SK-N-SH (cell line): ENCODE measurements at regions not wholly inside any gene's neighbourhood (a gene's known extent, or its start where the extent isn't known, plus 50 kb on each side); places are given as distances from the start of the nearest gene placed in this dataset.

Experiments used
- CTCF ChIA-PET: fragments of 300-600, 350-600 bp; formaldehyde crosslinking; extraction: SDS; loops from one replicate; lab custom pipeline; 2021; lab: Yijun Ruan, JAX
- POLR2A ChIA-PET: fragments of 350-600 bp; sonication (Branson Sonifier 250); formaldehyde crosslinking; extraction: SDS; loops from one replicate; lab custom pipeline; 2020; ENCODE audit warnings: antibody characterized with exemption, inconsistent platforms; lab: Yijun Ruan, JAX
- DNase-seq: peaks from one replicate; pipeline ENCODE4 v3.0.0; 2012
- H2AFZ ChIP-seq: fragments of 200-600 bp; sonication (generic); 2 replicates; pipeline ENCODE4 v1.8.1; 2016; ENCODE audit warnings: antibody characterized with exemption, mild to moderate bottlenecking, low read depth
- H3F3A ChIP-seq: fragments of 200-600 bp; sonication (generic); replicated peaks from 2 replicates; pipeline ENCODE3; 2016; ENCODE audit warnings: antibody characterized with exemption, mild to moderate bottlenecking; ENCODE audit not compliant: insufficient read depth
- H3K27ac ChIP-seq, 2 experiments: fragments of 200-500 bp in 1 of 2; fragments of 200-600 bp in 1 of 2; sonication (Bioruptor generic) in 1 of 2; sonication (generic), shearing (Covaris generic) in 1 of 2; 2 replicates each; pipeline versions ENCODE4 v1.5.1 to v1.6.1; 2014 to 2016; ENCODE audit warnings: low read depth in 2 of 2, inconsistent platforms in 1 of 2, low read length in 1 of 2, mild to moderate bottlenecking in 1 of 2, mixed read lengths in 1 of 2
- H3K27me3 ChIP-seq: fragments of 200-600 bp; sonication (generic), shearing (Covaris generic); 2 replicates; pipeline ENCODE4 v1.6.1; 2016; ENCODE audit warnings: mixed run types; ENCODE audit not compliant: insufficient read depth
- H3K36me3 ChIP-seq, 2 experiments: fragments of 200-500 bp in 1 of 2; fragments of 200-600 bp in 1 of 2; sonication (Bioruptor generic) in 1 of 2; sonication (generic) in 1 of 2; replicated peaks in 1 of 2; 2 replicates each; pipeline versions ENCODE3 to v1.5.1; 2014 to 2016; ENCODE audit warnings: low read length in 1 of 2, mild to moderate bottlenecking in 1 of 2; ENCODE audit not compliant: insufficient read depth in 2 of 2, control insufficient read depth in 1 of 2
- H3K4me1 ChIP-seq, 2 experiments: fragments of 200-500 bp in 1 of 2; fragments of 200-600 bp in 1 of 2; sonication (Bioruptor generic) in 1 of 2; sonication (generic), shearing (Covaris generic) in 1 of 2; 2 replicates each; pipeline versions ENCODE4 v1.5.1 to v1.6.1; 2014 to 2016; ENCODE audit warnings: low read depth in 1 of 2, low read length in 1 of 2, mixed run types in 1 of 2; ENCODE audit not compliant: insufficient read depth in 2 of 2, control insufficient read depth in 1 of 2
- H3K4me2 ChIP-seq: fragments of 200-600 bp; sonication (generic), shearing (Covaris generic); 2 replicates; pipeline ENCODE4 v1.6.1; 2017; ENCODE audit warnings: mixed run types
- H3K4me3 ChIP-seq, 2 experiments: fragments of 200-500 bp in 1 of 2; fragments of 200-600 bp in 1 of 2; sonication (Bioruptor generic) in 1 of 2; sonication (generic), shearing (Covaris generic) in 1 of 2; 2 replicates each; pipeline versions ENCODE4 v1.5.1 to v1.8.1; 2014 to 2016; ENCODE audit warnings: low read depth in 2 of 2, inconsistent platforms in 1 of 2, low read length in 1 of 2, mild to moderate bottlenecking in 1 of 2, mixed read lengths in 1 of 2, moderate library complexity in 1 of 2
- H3K79me2 ChIP-seq: fragments of 200-600 bp; sonication (generic); 2 replicates; pipeline ENCODE4 v1.8.1; 2017; ENCODE audit warnings: mild to moderate bottlenecking; ENCODE audit not compliant: insufficient read depth
- H3K9ac ChIP-seq: fragments of 200-600 bp; sonication (generic); 2 replicates; pipeline ENCODE4 v1.6.1; 2017; ENCODE audit warnings: mixed run types
- H3K9me2 ChIP-seq: fragments of 200-600 bp; sonication (generic); 2 replicates; pipeline ENCODE4 v1.6.1; 2017; ENCODE audit warnings: mixed run types
- H3K9me3 ChIP-seq: fragments of 200-600 bp; sonication (generic); 2 replicates; pipeline ENCODE4 v1.6.1; 2017; ENCODE audit warnings: mixed run types, mild to moderate bottlenecking, moderate library complexity
- H4K20me1 ChIP-seq: fragments of 200-600 bp; sonication (generic); 2 replicates; pipeline ENCODE4 v1.6.1; 2017; ENCODE audit warnings: mild to moderate bottlenecking, mixed run types; ENCODE audit not compliant: insufficient read depth
- ELF1 ChIP-seq: IDR thresholded peaks from 2 replicates; pipeline ENCODE4 v1.4.0; 2012
- EP300 ChIP-seq, 2 experiments: IDR thresholded peaks; 2 replicates each; pipeline versions ENCODE4 v1.4.0 to v1.6.1; 2012; ENCODE audit warnings: borderline replicate concordance in 1 of 2, low read depth in 1 of 2, low read length in 1 of 2
- EZH2phosphoT487 ChIP-seq: fragments of 200-600 bp; sonication (generic); IDR thresholded peaks from 2 replicates; pipeline ENCODE4 v1.6.1; 2017; ENCODE audit warnings: low read depth, mixed run types, mild to moderate bottlenecking, antibody characterized with exemption, moderate library complexity, borderline replicate concordance
- FOSL2 ChIP-seq: IDR thresholded peaks from 2 replicates; pipeline ENCODE4 v1.4.0; 2012; ENCODE audit warnings: low read depth, mild to moderate bottlenecking, moderate library complexity, borderline replicate concordance
- GATA2 ChIP-seq: sonication (generic); formaldehyde crosslinking; IDR thresholded peaks from 2 replicates; pipeline ENCODE4 v1.5.0; 2020; ENCODE audit warnings: mild to moderate bottlenecking, missing genetic modification reagents
- IRF3 ChIP-seq: fragments of 150-350 bp; IDR thresholded peaks from 2 replicates; pipeline ENCODE4 v1.6.1; 2016; ENCODE audit warnings: mild to moderate bottlenecking, low read depth, low read length
- JUND ChIP-seq: IDR thresholded peaks from 2 replicates; pipeline ENCODE4 v1.4.0; 2012
- MAX ChIP-seq: IDR thresholded peaks from 2 replicates; pipeline ENCODE4 v1.4.0; 2012; ENCODE audit warnings: low read depth
- NFIC ChIP-seq: IDR thresholded peaks from 2 replicates; pipeline ENCODE4 v1.4.0; 2012; ENCODE audit warnings: borderline replicate concordance
- NRF1 ChIP-seq: IDR thresholded peaks from 2 replicates; pipeline ENCODE4 v1.6.1; 2012; ENCODE audit warnings: low read depth, mild to moderate bottlenecking, low read length
- PBX3 ChIP-seq: IDR thresholded peaks from 2 replicates; pipeline ENCODE4; 2012
- REST ChIP-seq: IDR thresholded peaks from 2 replicates; pipeline ENCODE4 v1.6.1; 2012; ENCODE audit warnings: mild to moderate bottlenecking, low read depth, low read length, moderate library complexity
- SMC3 ChIP-seq: IDR thresholded peaks from 2 replicates; pipeline ENCODE4 v1.6.1; 2012; ENCODE audit warnings: low read depth, low read length, improper control_type of control experiment
- TAF1 ChIP-seq: IDR thresholded peaks from 2 replicates; pipeline ENCODE4 v1.6.1; 2012; ENCODE audit warnings: low read depth, mild to moderate bottlenecking, low read length, moderate library complexity, borderline replicate concordance
- TCF12 ChIP-seq: IDR thresholded peaks from 2 replicates; pipeline ENCODE4 v1.4.0; 2012
- TEAD4 ChIP-seq: IDR thresholded peaks from 2 replicates; pipeline ENCODE4 v1.4.0; 2012; ENCODE audit warnings: mild to moderate bottlenecking, borderline replicate concordance; ENCODE audit not compliant: insufficient read depth
- USF1 ChIP-seq: IDR thresholded peaks from 2 replicates; pipeline ENCODE4 v1.4.0; 2012; ENCODE audit warnings: low read depth, borderline replicate concordance
- USF2 ChIP-seq: fragments of 150-350 bp; IDR thresholded peaks from 2 replicates; pipeline ENCODE4 v1.6.1; 2017; ENCODE audit warnings: antibody characterized with exemption, low read length, low read depth, borderline replicate concordance
- ZBTB33 ChIP-seq: IDR thresholded peaks from 2 replicates; pipeline ENCODE4 v1.4.0; 2012; ENCODE audit warnings: low read depth, borderline replicate concordance
- WGBS: methylation state at CpG from one replicate; pipeline ENCODE4 v1.1.6; 2017; ENCODE audit warnings: low lambda C conversion rate; 5-methylcytosine and 5-hydroxymethylcytosine counted together

- Histone ChIP-seq H3K27ac (no peak overlapping the region), H3K9ac (no peak overlapping the region), H4K20me1 (no peaks in the 10 kb centered on the region), H3K4me1 (peaks cover 3 to 4% of the 10 kb centered on the region in 2 experiments; a peak in 2 of 4 replicates), H3K9me2 (no peaks in the 10 kb centered on the region), H3K27me3 (no peaks in the 10 kb centered on the region), H3K79me2 (no peaks in the 10 kb centered on the region), H3K36me3 (no peaks in the 10 kb centered on the region), H3K9me3 (no peaks in the 10 kb centered on the region), H2AFZ (no peak overlapping the region), H3K4me2 (no peak overlapping the region), H3F3A (peaks cover 8% of the 10 kb centered on the region), H3K4me3 (no peak overlapping the region)
- ChIA-PET POLR2A (no interaction called here), CTCF (no interaction called here)
- DNase-seq: no peak
- TF ChIP-seq GATA2 (CRISPR knock-in tag) (no peak), IRF3 (no peak), SMC3 (no peak), NRF1 (no peak), EZH2phosphoT487 (no peak), TAF1 (no peak), EP300 (IDR thresholded peaks at IDR 0.05; ENCODE audit: borderline replicate concordance in 1 of 2, low read depth in 1 of 2, low read length in 1 of 2) (no peak), NFIC (no peak), USF2 (no peak), USF1 (no peak), MAX (no peak), TCF12 (no peak), ZBTB33 (no peak), JUND (no peak), PBX3 (no peak), TEAD4 (no peak), ELF1 (no peak), REST (no peak), FOSL2 (no peak)
- WGBS: 59% methylated on average over 3 of the region's 3 CpGs
These were observed 197.9 kb downstream of the CDCA7 start for GRCh38 chr2:173552531-173552930.
